ENCODE measurements at regions not wholly inside any gene's neighbourhood (a gene's known extent, or its start where the extent isn't known, plus 50 kb on each side); places are given as distances from the start of the nearest gene placed in this dataset.

- DNase-seq (no peak), ATAC-seq (ENCODE audit: low read depth) (no peak)
- Histone ChIP-seq H3K56ac (ENCODE audit: extremely low read depth, insufficient read depth, low read length) (no peak overlapping the region), H4K20me1 (ENCODE audit: insufficient read depth, low read length) (no peaks in the 10 kb centered on the region), H3K9ac (ENCODE audit: low read depth, low read length) (no peak overlapping the region), H3K27me3 (ENCODE audit: control insufficient read depth, insufficient read depth, low read length) (no peaks in the 10 kb centered on the region), H2BK120ac (ENCODE audit: low read depth, low read length) (no peak overlapping the region), H3K9me3 (ENCODE audit: control insufficient read depth, insufficient read depth, low read length) (no peaks in the 10 kb centered on the region), H2BK5ac (ENCODE audit: low read depth, low read length, poor library complexity, severe bottlenecking) (no peak overlapping the region), H3K18ac (ENCODE audit: low read depth, low read length) (no peak overlapping the region), H3K23ac (ENCODE audit: low read depth, low read length) (no peak overlapping the region), H3K4me3 (ENCODE audit: insufficient read depth, low read depth, low read length) (no peak overlapping the region), H3K79me1 (ENCODE audit: low read depth in 1 of 2, low read length in 2 of 2) (no peaks in the 10 kb centered on the region), H3K4ac (ENCODE audit: low read depth, low read length) (no peak overlapping the region), H2BK20ac (ENCODE audit: low read depth, low read length) (no peak overlapping the region), H2AFZ (replicated peaks; ENCODE audit: low read length, poor library complexity) (no peak overlapping the region), H3K14ac (replicated peaks; ENCODE audit: low read depth, low read length) (no peak overlapping the region), H4K5ac (ENCODE audit: low read depth, low read length) (no peak overlapping the region), H2BK15ac (ENCODE audit: low read depth, low read length) (no peak overlapping the region), H4K8ac (ENCODE audit: low read depth in 2 of 2, low read length in 2 of 2) (no peak overlapping the region), H3K27ac (ENCODE audit: insufficient read depth, low read length) (no peak overlapping the region), H4K91ac (ENCODE audit: insufficient read depth, low read depth, low read length) (no peak overlapping the region), H2AK5ac (ENCODE audit: low read depth, low read length) (no peak overlapping the region), H3K36me3 (ENCODE audit: control insufficient read depth, insufficient read depth, low read length) (no peaks in the 10 kb centered on the region), H3K9me1 (ENCODE audit: insufficient read depth, low read length) (no peaks in the 10 kb centered on the region), H2AK9ac (replicated peaks; ENCODE audit: low read depth, low read length, poor library complexity) (no peak overlapping the region), H3K4me2 (ENCODE audit: low read depth, low read length) (no peak overlapping the region), H3K4me1 (ENCODE audit: control insufficient read depth, insufficient read depth, low read length) (no peaks in the 10 kb centered on the region)
- CTCF ChIA-PET: interaction anchor here (0.7 kb wide), 1 partner anchor 58 kb away, joined by 5 read pairs; no protein-coding TSS in a partner anchor
- dilution Hi-C loops (cut with HindIII; ENCODE audit: low sequenced_read_pairs, unreplicated experiment) (no loop called here), in situ Hi-C loops (cut with MboI; ENCODE audit: low sequenced_read_pairs) (no loop called here), intact Hi-C loops (cut with micrococcal nuclease) (no loop called here)
- POLR2A ChIA-PET (ENCODE audit: unreplicated experiment): no interaction called here
- TF ChIP-seq MAFK (IDR thresholded peaks at IDR 0.05; ENCODE audit: low read depth, low read length) (no peak), CHD1 (IDR thresholded peaks at IDR 0.05; ENCODE audit: low read depth, low read length) (no peak), USF2 (IDR thresholded peaks at IDR 0.05; ENCODE audit: low read depth, low read length) (no peak), MAZ (IDR thresholded peaks at IDR 0.05; ENCODE audit: borderline replicate concordance, low read depth, low read length) (no peak), ELK1 (IDR thresholded peaks at IDR 0.05; ENCODE audit: borderline replicate concordance, low read depth, low read length) (no peak), NFE2L2 (IDR thresholded peaks at IDR 0.05; ENCODE audit: low read depth, low read length) (no peak), RAD21 (IDR thresholded peaks at IDR 0.05; ENCODE audit: low read length) (no peak)
- no TSS peak for BruUV-seq (replicated peaks)
Measured at GRCh38 chr18:27662537-27662936, 477.4 kb upstream of the CHST9 start.
